HG03469 (cell line): ENCODE measurements at regions not wholly inside any gene's neighbourhood (a gene's known extent, or its start where the extent isn't known, plus 50 kb on each side); places are given as distances from the start of the nearest gene placed in this dataset.
"Not testable (repeated sequence)": the region's sequence is repeated elsewhere in the genome, so short reads cannot be mapped to it uniquely, and the experiment has no call there.

Experiments used
- ATAC-seq: cut with Tn5 transposase; IDR thresholded peaks from one replicate; pipeline ENCODE4 v1.9.1; 2021; ENCODE audit warnings: mild to moderate bottlenecking, moderate library complexity, moderate number of reproducible peaks; ENCODE audit not compliant: unreplicated experiment

- no peak for ATAC-seq
Observed at GRCh38 chrX:140343226-140343868, 161.5 kb downstream of the SOX3 start.

- no peak for ATAC-seq
Observed at GRCh38 chrX:140342410-140342809, 162.5 kb downstream of the SOX3 start.

- ATAC-seq = no peak
Observed at GRCh38 chrX:140337263-140337662, 167.6 kb downstream of the SOX3 start.

GRCh38 chrX:140318296-140318695 lies 186.6 kb downstream of the SOX3 start:
- no peak for ATAC-seq

GRCh38 chrX:140317462-140317861 lies 187.4 kb downstream of the SOX3 start:
- no peak for ATAC-seq

GRCh38 chrX:140298960-140299825 lies 205.7 kb downstream of the SOX3 start:
- no peak for ATAC-seq

GRCh38 chrX:140297273-140297672 lies 207.6 kb downstream of the SOX3 start:
- no peak for ATAC-seq

GRCh38 chrX:140292961-140293360 lies 211.9 kb downstream of the SOX3 start:
- ATAC-seq = no peak

GRCh38 chrX:140292188-140292587 lies 212.7 kb downstream of the SOX3 start:
- no peak for ATAC-seq

- ATAC-seq = no peak
Observed at GRCh38 chrX:140274811-140275525, 229.9 kb downstream of the SOX3 start.

GRCh38 chrX:140273921-140274320 lies 230.9 kb downstream of the SOX3 start:
- ATAC-seq = no peak

GRCh38 chrX:140250391-140250790 lies 254.5 kb downstream of the SOX3 start:
- no peak for ATAC-seq

GRCh38 chrX:140249088-140249487 lies 255.8 kb downstream of the SOX3 start:
- no peak for ATAC-seq

GRCh38 chrX:140229191-140229590 lies 263.9 kb upstream of the CXorf66 start:
- ATAC-seq = no peak

GRCh38 chrX:140226037-140226436 lies 260.7 kb upstream of the CXorf66 start:
- ATAC-seq = not testable (repeated sequence)

- not testable (repeated sequence) for ATAC-seq
Observed at GRCh38 chrX:140215894-140216293, 250.6 kb upstream of the CXorf66 start.

GRCh38 chrX:140214518-140214917 lies 249.2 kb upstream of the CXorf66 start:
- not testable (repeated sequence) for ATAC-seq

- ATAC-seq = no peak
Observed at GRCh38 chrX:140206657-140207056, 241.3 kb upstream of the CXorf66 start.

GRCh38 chrX:140190441-140191108 lies 225.3 kb upstream of the CXorf66 start:
- no peak for ATAC-seq

- ATAC-seq = no peak
Observed at GRCh38 chrX:140180585-140180984, 215.3 kb upstream of the CXorf66 start.

GRCh38 chrX:140177821-140178220 lies 212.5 kb upstream of the CXorf66 start:
- ATAC-seq = no peak
